ENCODE measurements at regions not wholly inside any gene's neighbourhood (a gene's known extent, or its start where the extent isn't known, plus 50 kb on each side); places are given as distances from the start of the nearest gene placed in this dataset.

GRCh38 chr18:22723773-22724172 is 209.4 kb upstream of the RBBP8 start:
- Histone ChIP-seq H3K27ac (no peak overlapping the region), H3K27me3 (replicated peaks) (no peaks in the 10 kb centered on the region), H3K4me3 (ENCODE audit: low read depth, low read length) (no peak overlapping the region), H3K36me3 (replicated peaks) (no peaks in the 10 kb centered on the region)
- in situ Hi-C loops (cut with HindIII; ENCODE audit: low pct_ligation_motif_present, low sequenced_read_pairs) = no loop called here
- DNase-seq = no peak
- no peak for TF ChIP-seq CTCF (IDR thresholded peaks at IDR 0.05; ENCODE audit: low read depth, low read length, missing control alignments)

GRCh38 chr18:22726469-22726868 is 206.7 kb upstream of the RBBP8 start:
- Histone ChIP-seq H3K27ac (no peak overlapping the region), H3K36me3 (replicated peaks) (no peaks in the 10 kb centered on the region), H3K27me3 (replicated peaks) (no peaks in the 10 kb centered on the region), H3K4me3 (ENCODE audit: low read depth, low read length) (no peak overlapping the region)
- TF ChIP-seq CTCF (IDR thresholded peaks at IDR 0.05; ENCODE audit: low read depth, low read length, missing control alignments) = no peak
- in situ Hi-C loops (cut with HindIII; ENCODE audit: low pct_ligation_motif_present, low sequenced_read_pairs) = no loop called here
- DNase-seq = no peak

GRCh38 chr18:22728016-22728415 is 205.1 kb upstream of the RBBP8 start:
- Histone ChIP-seq H3K4me3 (ENCODE audit: low read depth, low read length) (no peak overlapping the region), H3K36me3 (replicated peaks) (no peaks in the 10 kb centered on the region), H3K27ac (no peak overlapping the region), H3K27me3 (replicated peaks) (no peaks in the 10 kb centered on the region)
- in situ Hi-C loops (cut with HindIII; ENCODE audit: low pct_ligation_motif_present, low sequenced_read_pairs) = no loop called here
- no peak for TF ChIP-seq CTCF (IDR thresholded peaks at IDR 0.05; ENCODE audit: low read depth, low read length, missing control alignments)
- no peak for DNase-seq

- TF ChIP-seq CTCF (IDR thresholded peaks at IDR 0.05; ENCODE audit: low read depth, low read length, missing control alignments) = no peak
- Histone ChIP-seq H3K27ac (no peak overlapping the region), H3K27me3 (replicated peaks) (no peaks in the 10 kb centered on the region), H3K36me3 (replicated peaks) (no peaks in the 10 kb centered on the region), H3K4me3 (ENCODE audit: low read depth, low read length) (no peak overlapping the region)
- in situ Hi-C loops (cut with HindIII; ENCODE audit: low pct_ligation_motif_present, low sequenced_read_pairs) = no loop called here
- no peak for DNase-seq
These were observed 204.5 kb upstream of the RBBP8 start for GRCh38 chr18:22728481-22729105.

GRCh38 chr18:22731398-22731797 is 201.7 kb upstream of the RBBP8 start:
- Histone ChIP-seq H3K4me3 (ENCODE audit: low read depth, low read length) (no peak overlapping the region), H3K27ac (no peak overlapping the region), H3K36me3 (replicated peaks) (no peaks in the 10 kb centered on the region), H3K27me3 (replicated peaks) (no peaks in the 10 kb centered on the region)
- in situ Hi-C loops (cut with HindIII; ENCODE audit: low pct_ligation_motif_present, low sequenced_read_pairs) = no loop called here
- DNase-seq = no peak
- TF ChIP-seq CTCF (IDR thresholded peaks at IDR 0.05; ENCODE audit: low read depth, low read length, missing control alignments) = no peak

GRCh38 chr18:22734105-22734661 is 198.9 kb upstream of the RBBP8 start:
- H3K36me3 ChIP-seq (replicated peaks) = no peaks in the 10 kb centered on the region
- DNase-seq = no peak
- H3K27ac ChIP-seq = no peak overlapping the region
- TF ChIP-seq CTCF (IDR thresholded peaks at IDR 0.05; ENCODE audit: low read depth, low read length, missing control alignments) = no peak
- in situ Hi-C loops (cut with HindIII; ENCODE audit: low pct_ligation_motif_present, low sequenced_read_pairs) = no loop called here
- no peak overlapping the region for H3K4me3 ChIP-seq (ENCODE audit: low read depth, low read length)
- H3K27me3 ChIP-seq (replicated peaks) = no peaks in the 10 kb centered on the region
